ENCODE measurements at regions not wholly inside any gene's neighbourhood (a gene's known extent, or its start where the extent isn't known, plus 50 kb on each side); places are given as distances from the start of the nearest gene placed in this dataset.

GRCh38 chr13:80444240-80445015 lies 103.5 kb upstream of the SPRY2 start (continued):
- TF ChIP-seq CTCF (conservative IDR thresholded peaks at IDR 0.05; ENCODE audit: low read depth in 2 of 2): no peak
- no peak for TF ChIP-seq ETS1 (IDR thresholded peaks at IDR 0.05)

- H3K36me3 ChIP-seq (ENCODE audit: insufficient read depth): no peaks in the 10 kb centered on the region
- H3K4me1 ChIP-seq (ENCODE audit: insufficient read depth): peaks cover 15% of the 10 kb centered on the region
- no peaks in the 10 kb centered on the region for H3F3A ChIP-seq (replicated peaks; ENCODE audit: low read depth)
- H4K20me1 ChIP-seq (replicated peaks; ENCODE audit: insufficient read depth): no peaks in the 10 kb centered on the region
- no peak for DNase-seq (ENCODE audit: low spot score)
- H3K4me2 ChIP-seq: no peak overlapping the region
- Mint-ChIP-seq H3K27ac (no peak overlapping the region), H3K27me3 (ENCODE audit: insufficient read depth, low read depth, poor library complexity) (no peaks in the 10 kb centered on the region), H3K36me3 (ENCODE audit: low read depth) (no peaks in the 10 kb centered on the region), H3K4me1 (peaks cover 17% of the 10 kb centered on the region), H3K9me3 (no peaks in the 10 kb centered on the region), H3K4me3 (no peak overlapping the region)
- H3K27ac ChIP-seq (ENCODE audit: low read depth): no peak overlapping the region
- no peak overlapping the region for H2AFZ ChIP-seq
- no peak overlapping the region for H3K4me3 ChIP-seq
- no peaks in the 10 kb centered on the region for H3K27me3 ChIP-seq (ENCODE audit: insufficient read depth)
- ATAC-seq: no peak
- H3K9me2 ChIP-seq (ENCODE audit: insufficient read depth): no peaks in the 10 kb centered on the region
- TF ChIP-seq ZNF462 (CRISPR knock-in tag; IDR thresholded peaks at IDR 0.05): no peak
- no peaks in the 10 kb centered on the region for H3K79me2 ChIP-seq (replicated peaks; ENCODE audit: insufficient read depth)
These were observed 101.7 kb upstream of the SPRY2 start for GRCh38 chr13:80442609-80443008.
